ENCODE measurements at regions not wholly inside any gene's neighbourhood (a gene's known extent, or its start where the extent isn't known, plus 50 kb on each side); places are given as distances from the start of the nearest gene placed in this dataset.

DNA sequence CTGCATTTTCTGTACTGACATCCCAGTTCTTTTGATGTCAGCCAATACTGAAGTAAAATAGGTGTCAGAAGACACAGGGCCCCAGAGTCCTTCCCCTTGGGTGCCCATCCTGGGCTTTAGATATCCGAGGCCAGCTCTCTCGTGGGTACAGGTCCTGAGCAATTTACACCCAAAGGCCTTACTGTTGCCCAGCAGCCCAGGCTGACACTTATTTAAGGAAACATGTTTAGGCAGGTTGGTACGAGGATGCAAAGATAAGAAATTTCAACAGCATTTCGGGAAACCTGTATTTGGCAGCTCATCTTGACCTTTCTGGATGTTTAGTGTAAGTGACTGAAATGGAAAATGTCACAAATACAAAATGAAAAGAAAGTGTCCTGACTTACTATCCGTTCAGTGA is 130.0 kb upstream of the IL12A start:
- no peaks in the 10 kb centered on the region for H3K9me3 ChIP-seq
- H3K4me3 ChIP-seq: no peak overlapping the region
- TF ChIP-seq, protein P1, sequence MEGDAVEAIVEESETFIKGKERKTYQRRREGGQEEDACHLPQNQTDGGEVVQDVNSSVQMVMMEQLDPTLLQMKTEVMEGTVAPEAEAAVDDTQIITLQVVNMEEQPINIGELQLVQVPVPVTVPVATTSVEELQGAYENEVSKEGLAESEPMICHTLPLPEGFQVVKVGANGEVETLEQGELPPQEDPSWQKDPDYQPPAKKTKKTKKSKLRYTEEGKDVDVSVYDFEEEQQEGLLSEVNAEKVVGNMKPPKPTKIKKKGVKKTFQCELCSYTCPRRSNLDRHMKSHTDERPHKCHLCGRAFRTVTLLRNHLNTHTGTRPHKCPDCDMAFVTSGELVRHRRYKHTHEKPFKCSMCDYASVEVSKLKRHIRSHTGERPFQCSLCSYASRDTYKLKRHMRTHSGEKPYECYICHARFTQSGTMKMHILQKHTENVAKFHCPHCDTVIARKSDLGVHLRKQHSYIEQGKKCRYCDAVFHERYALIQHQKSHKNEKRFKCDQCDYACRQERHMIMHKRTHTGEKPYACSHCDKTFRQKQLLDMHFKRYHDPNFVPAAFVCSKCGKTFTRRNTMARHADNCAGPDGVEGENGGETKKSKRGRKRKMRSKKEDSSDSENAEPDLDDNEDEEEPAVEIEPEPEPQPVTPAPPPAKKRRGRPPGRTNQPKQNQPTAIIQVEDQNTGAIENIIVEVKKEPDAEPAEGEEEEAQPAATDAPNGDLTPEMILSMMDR (IDR thresholded peaks at IDR 0.05): no peak
- no peak for TF ChIP-seq POLR2A (IDR thresholded peaks at IDR 0.05)
- no peak for DNase-seq
- peak overlapping the region in 1 of 4 donors; percentile 21 for H3K27ac ChIP-seq
- peaks cover 0 to 63% (median 35%) of the 10 kb centered on the region in 3 donors for H3K4me1 ChIP-seq
- intact Hi-C loops (cut with DNase I): no loop called here
- H3K27me3 ChIP-seq: no peaks in the 10 kb centered on the region
- WGBS, 2 donors: 39 to 45% methylated on average over 5 of the region's 5 CpGs
- no peaks in the 10 kb centered on the region for H3K36me3 ChIP-seq

DNA sequence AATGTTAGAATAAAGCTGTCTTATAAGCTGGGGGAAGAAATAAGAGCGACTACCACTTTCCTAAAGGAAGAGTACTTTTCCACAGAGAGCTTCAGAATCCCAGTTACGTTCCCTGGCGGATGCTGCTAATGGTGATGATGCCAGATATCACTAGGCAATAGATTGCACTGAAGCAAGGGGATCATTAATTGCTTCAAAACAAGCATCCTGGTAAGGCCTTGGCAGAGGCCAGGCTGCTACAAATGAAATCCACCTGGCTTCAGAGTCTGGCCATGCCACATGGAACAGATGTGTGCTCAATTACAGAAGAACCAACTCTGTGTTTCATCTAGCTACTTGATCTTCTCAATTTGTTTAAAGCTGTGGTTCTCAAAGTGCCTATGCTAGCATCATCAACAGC is 129.2 kb upstream of the IL12A start:
- peak overlapping the region in 1 of 4 donors; percentile 21 for H3K27ac ChIP-seq
- no peak for DNase-seq
- intact Hi-C loops (cut with DNase I): no loop called here
- no peaks in the 10 kb centered on the region for H3K9me3 ChIP-seq
- peaks cover 0 to 63% (median 31%) of the 10 kb centered on the region in 3 donors for H3K4me1 ChIP-seq
- TF ChIP-seq, protein P1 (IDR thresholded peaks at IDR 0.05): no peak
- no peak for TF ChIP-seq POLR2A (IDR thresholded peaks at IDR 0.05)
- 85 to 87% methylated on average over 3 of the region's 3 CpGs for WGBS, 2 donors
- H3K36me3 ChIP-seq: no peaks in the 10 kb centered on the region
- no peaks in the 10 kb centered on the region for H3K27me3 ChIP-seq
- H3K4me3 ChIP-seq: no peak overlapping the region

DNA sequence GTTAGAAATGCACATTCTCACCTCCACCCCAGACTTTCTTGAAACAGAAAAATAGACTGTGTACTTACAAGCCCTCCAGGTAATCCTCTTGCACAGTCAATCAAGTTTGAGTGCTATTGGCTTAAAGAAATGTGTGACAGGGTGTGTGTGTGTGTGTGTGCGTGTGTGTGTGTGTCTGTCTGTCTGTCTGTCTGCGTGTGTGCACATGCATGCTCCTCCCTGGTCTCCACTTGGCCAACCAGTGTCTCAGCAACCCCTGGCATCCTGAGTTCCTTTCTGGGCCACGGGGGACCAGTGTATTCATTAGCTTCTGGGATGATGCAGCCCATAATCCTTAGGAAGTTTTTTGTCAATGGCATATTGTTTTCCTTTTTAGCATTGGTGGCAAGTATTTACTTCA is 128.8 kb upstream of the IL12A start:
- intact Hi-C loops (cut with DNase I): no loop called here
- WGBS, 2 donors: 50 to 54% methylated on average over 2 to 3 of the region's 3 CpGs
- Histone ChIP-seq H3K27ac (peak overlapping the region in 1 of 4 donors; percentile 21), H3K36me3 (no peaks in the 10 kb centered on the region), H3K4me1 (peaks cover 0 to 61% (median 31%) of the 10 kb centered on the region in 3 donors), H3K9me3 (no peaks in the 10 kb centered on the region), H3K4me3 (no peak overlapping the region), H3K27me3 (no peaks in the 10 kb centered on the region)
- TF ChIP-seq, protein P1 (IDR thresholded peaks at IDR 0.05): no peak
- no peak for TF ChIP-seq POLR2A (IDR thresholded peaks at IDR 0.05)
- DNase-seq: no peak

DNA sequence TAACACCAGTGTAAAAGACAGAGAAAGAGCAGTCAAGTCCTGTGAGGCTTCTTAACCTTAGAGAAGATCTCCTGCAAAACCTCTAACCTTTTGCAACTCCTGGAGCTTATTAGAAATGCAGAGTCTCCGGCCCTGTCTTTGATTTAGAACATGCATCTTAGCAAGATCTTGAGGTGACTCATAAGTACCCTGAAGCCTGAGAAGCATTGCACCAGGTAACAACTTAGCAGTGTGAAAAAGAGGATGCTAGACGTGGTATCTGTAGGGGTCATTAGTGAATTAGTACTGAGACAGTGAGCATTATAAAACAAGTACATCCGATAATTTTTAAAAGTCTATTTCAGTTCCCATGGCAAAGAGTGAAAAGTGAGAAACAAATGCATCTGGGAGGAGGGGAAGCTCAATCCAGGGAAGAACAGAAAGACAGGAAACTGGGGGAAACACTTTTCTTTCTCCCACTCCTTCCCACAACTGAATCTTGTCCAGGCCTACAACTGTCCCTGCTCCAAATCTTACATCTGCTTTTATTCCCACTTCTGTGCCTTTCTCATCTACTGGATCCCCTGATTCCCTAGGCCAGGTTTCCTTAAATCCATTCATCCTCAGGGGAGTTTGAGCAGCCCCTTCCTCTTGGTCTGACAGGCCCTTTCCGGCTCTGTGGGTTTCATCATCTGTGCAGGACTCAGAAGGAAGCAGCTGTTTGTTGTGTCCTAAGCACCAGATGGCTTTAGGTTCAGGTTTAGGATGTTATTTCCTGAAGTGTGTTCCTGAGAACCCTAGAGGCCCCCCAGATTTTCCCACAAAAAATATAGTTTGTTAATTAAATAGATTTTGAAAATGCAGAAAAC is 128.1 kb upstream of the IL12A start:
- WGBS, 2 donors: 46 to 55% methylated on average over 4 of the region's 4 CpGs
- H3K4me3 ChIP-seq: no peak overlapping the region
- no peak overlapping the region for H3K27ac ChIP-seq
- peaks cover 0 to 60% (median 31%) of the 10 kb centered on the region in 3 donors for H3K4me1 ChIP-seq
- intact Hi-C loops (cut with DNase I): no loop called here
- H3K9me3 ChIP-seq: no peaks in the 10 kb centered on the region
- H3K27me3 ChIP-seq: no peaks in the 10 kb centered on the region
- no peak for DNase-seq
- H3K36me3 ChIP-seq: no peaks in the 10 kb centered on the region
- TF ChIP-seq POLR2A (IDR thresholded peaks at IDR 0.05): no peak
- TF ChIP-seq, protein P1 (IDR thresholded peaks at IDR 0.05): no peak

DNA sequence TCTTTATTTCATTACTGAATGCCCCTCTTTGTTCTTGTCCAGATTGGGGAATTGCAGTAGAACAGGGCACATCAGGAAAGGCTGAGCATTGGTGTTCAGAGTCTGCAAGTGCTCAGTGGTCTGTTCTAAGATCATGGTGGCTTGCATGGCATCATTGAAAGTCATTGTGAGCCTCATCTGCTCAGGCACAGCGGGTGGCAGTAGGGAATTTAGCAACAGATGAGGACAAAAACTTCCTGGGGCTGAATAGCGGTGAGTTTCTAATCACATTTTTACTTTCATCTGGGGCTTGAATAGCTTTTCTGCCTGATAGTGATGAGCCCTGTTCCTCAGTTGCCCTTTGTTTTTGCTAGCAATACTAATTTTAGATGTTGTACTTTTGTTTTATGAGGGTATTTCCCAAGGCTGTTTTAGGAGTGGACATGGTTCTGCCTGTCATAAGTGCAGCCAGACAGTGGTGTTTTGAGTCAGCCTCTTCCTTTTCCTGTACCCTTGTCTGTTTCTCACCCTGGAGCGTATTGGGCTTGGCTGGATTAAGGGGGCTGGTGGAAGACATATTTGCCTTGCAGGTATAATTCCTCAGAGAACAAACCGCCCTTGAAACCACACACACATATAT is 127.2 kb upstream of the IL12A start:
- Histone ChIP-seq H3K36me3 (no peaks in the 10 kb centered on the region), H3K9me3 (no peaks in the 10 kb centered on the region), H3K27me3 (no peaks in the 10 kb centered on the region), H3K27ac (peak overlapping the region in 2 of 4 donors; percentile 2 to 21), H3K4me3 (no peak overlapping the region), H3K4me1 (peaks cover 0 to 60% (median 28%) of the 10 kb centered on the region in 3 donors)
- WGBS, 2 donors: 56 to 79% methylated on average over 4 of the region's 4 CpGs
- intact Hi-C loops (cut with DNase I): no loop called here
- no peak for DNase-seq
- TF ChIP-seq, protein P1 (IDR thresholded peaks at IDR 0.05): no peak
- no peak for TF ChIP-seq POLR2A (IDR thresholded peaks at IDR 0.05)
